GM12878 (cell line): ENCODE measurements at regions not wholly inside any gene's neighbourhood (a gene's known extent, or its start where the extent isn't known, plus 50 kb on each side); places are given as distances from the start of the nearest gene placed in this dataset.

ENCODE experiments used
- ATAC-seq: fragments of 200-7000 bp; cut with Tn5 transposase; 3 replicates; pipeline ENCODE4 v1.9.1; 2020; ENCODE audit warnings: mild to moderate bottlenecking, moderate library complexity
- BruUV-seq: library from RNA; stranded (reverse); fragments of 400-500 nt; replicated peaks from 2 replicates; lab custom pipeline; 2021; lab: Mats Ljungman, UMichigan
- CTCF ChIA-PET: fragments of 300-600 bp; sonication (Branson Sonifier 250); formaldehyde crosslinking; extraction: SDS; loops from one replicate; lab custom pipeline; 2021; ENCODE audit warnings: inconsistent platforms; lab: Yijun Ruan, JAX
- POLR2A ChIA-PET: fragments of 350-600 bp; formaldehyde crosslinking; extraction: SDS; loops from one replicate; lab custom pipeline; 2021; ENCODE audit warnings: inconsistent platforms; lab: Charles Lee
- RAD21 ChIA-PET: fragments of 300-600 bp; sonication (Branson Sonifier 250); formaldehyde crosslinking; loops from one replicate; lab custom pipeline; 2023; ENCODE audit warnings: antibody characterized with exemption; ENCODE audit not compliant: unreplicated experiment; lab: Charles Lee
- SMC1A ChIA-PET: fragments of 300-600 bp; sonication (Branson Sonifier 250); formaldehyde crosslinking; loops from one replicate; lab custom pipeline; 2023; ENCODE audit not compliant: unreplicated experiment, uncharacterized antibody; lab: Charles Lee
- DNase-seq: peaks from one replicate; pipeline ENCODE4 v3.0.0-alpha.2; 2011; ENCODE audit warnings: low read depth, low spot score
- FAIRE-seq: peaks from 3 replicates; lab custom pipeline; 2011; peaks lifted over from hg19 to GRCh38; lab: Jason Lieb, UNC
- H2AFZ ChIP-seq: 2 replicates; pipeline ENCODE4 v1.6.0; 2011; ENCODE audit warnings: low read depth, low read length, control low read depth; ENCODE audit not compliant: control insufficient read depth
- H3K27ac ChIP-seq: 2 replicates; pipeline ENCODE4 v1.5.1; 2011; ENCODE audit warnings: control low read depth; ENCODE audit not compliant: control insufficient read depth, insufficient read depth
- H3K27me3 ChIP-seq, 2 experiments: replicated peaks in 1 of 2; 2 replicates each; pipeline versions ENCODE4 v1.6.0 to v1.6.1; 2011; ENCODE audit warnings: low read length in 1 of 2; ENCODE audit not compliant: control insufficient read depth in 2 of 2, insufficient read depth in 2 of 2
- H3K36me3 ChIP-seq, 2 experiments: 2 replicates each; pipeline ENCODE4 v1.5.1; 2011; ENCODE audit warnings: low read length in 1 of 2; ENCODE audit not compliant: control insufficient read depth in 2 of 2, insufficient read depth in 2 of 2
- H3K4me1 ChIP-seq: 2 replicates; pipeline ENCODE4 v1.6.1; 2011; ENCODE audit warnings: mild to moderate bottlenecking, low read length, moderate library complexity, mixed read lengths; ENCODE audit not compliant: control insufficient read depth, insufficient read depth
- H3K4me2 ChIP-seq: 2 replicates; pipeline ENCODE4 v1.6.0; 2011; ENCODE audit warnings: control low read depth; ENCODE audit not compliant: control insufficient read depth, insufficient read depth
- H3K4me3 ChIP-seq: fragments of 200-600 bp; sonication (generic); 2 replicates; pipeline ENCODE4 v1.5.1; 2016
- H3K79me2 ChIP-seq: 2 replicates; pipeline ENCODE4 v1.6.0; 2011; ENCODE audit warnings: low read length; ENCODE audit not compliant: control insufficient read depth, insufficient read depth
- H3K9ac ChIP-seq: 2 replicates; pipeline ENCODE4 v1.8.0; 2011; ENCODE audit warnings: low read length, control low read depth, mixed read lengths; ENCODE audit not compliant: control insufficient read depth, insufficient read depth
- H3K9me3 ChIP-seq: replicated peaks from 3 replicates; pipeline ENCODE4 v1.5.1; 2011; ENCODE audit warnings: mild to moderate bottlenecking, low read length; ENCODE audit not compliant: control insufficient read depth, insufficient read depth
- H4K20me1 ChIP-seq: 2 replicates; pipeline ENCODE4 v1.6.0; 2011; ENCODE audit not compliant: control insufficient read depth, insufficient read depth
- ATF7 ChIP-seq: fragments of 450-650 bp; IDR thresholded peaks from 2 replicates; pipeline ENCODE4 v1.6.1; 2016; ENCODE audit warnings: low read depth, mild to moderate bottlenecking
- CEBPB ChIP-seq, 2 experiments: fragments of 150-350 bp in 1 of 2; IDR thresholded peaks; 2 replicates each; pipeline ENCODE4 v1.6.1; 2012 to 2014; ENCODE audit warnings: low read depth in 2 of 2, low read length in 2 of 2, borderline replicate concordance in 1 of 2, inconsistent platforms in 1 of 2
- KLF5 ChIP-seq: fragments of 450-650 bp; IDR thresholded peaks from 2 replicates; pipeline ENCODE4 v1.6.1; 2014; ENCODE audit warnings: mild to moderate bottlenecking; ENCODE audit not compliant: partially characterized antibody
- NFYB ChIP-seq: IDR thresholded peaks from 2 replicates; pipeline ENCODE4 v1.6.1; 2011; ENCODE audit warnings: low read depth, mild to moderate bottlenecking, low read length, improper control_type of control experiment, moderate library complexity; ENCODE audit not compliant: insufficient read depth
- NR2F1 ChIP-seq: fragments of 450-650 bp; conservative IDR thresholded peaks from 2 replicates; pipeline ENCODE4 v1.6.1; 2017; ENCODE audit warnings: mild to moderate bottlenecking
- PKNOX1 ChIP-seq: fragments of 450-650 bp; IDR thresholded peaks from 2 replicates; pipeline ENCODE4 v1.6.1; 2016; ENCODE audit warnings: mild to moderate bottlenecking
- WGBS: methylation state at CpG from one replicate; pipeline ENCODE4 v1.1.6; 2016; ENCODE audit warnings: low lambda C conversion rate; ENCODE audit not compliant: insufficient replicate concordance, insufficient coverage; ENCODE audit errors: missing lambda C conversion rate; 5-methylcytosine and 5-hydroxymethylcytosine counted together
- in situ Hi-C: fragments of 300-500 bp; cut with MboI; formaldehyde crosslinking; loops from 9 replicates; pipeline ENCODE4 v1.14.3; 2018; ENCODE audit warnings: mixed read lengths
- intact Hi-C: fragments of 100-400 bp; cut with micrococcal nuclease; formaldehyde crosslinking; loops from one replicate; pipeline ENCODE4 v1.14.2; 2022; ENCODE audit not compliant: unreplicated experiment

GRCh38 chr22:47533961-47534803 is 771.7 kb downstream of the TBC1D22A start (continued):
- TF ChIP-seq NFYB (no peak), PKNOX1 (no peak), KLF5 (no peak), ATF7 (no peak)
- TF ChIP-seq, all 136 proteins: peak for 0

- no peak for FAIRE-seq
- intact Hi-C loops, result no loop called here
- SMC1A ChIA-PET, result interaction anchor here (1.1 to 1.5 kb wide), 2 partner anchors 17 to 321 kb away, joined by 3 read pairs; no protein-coding TSS in a partner anchor
- no peak for ATAC-seq
- Histone ChIP-seq H2AFZ (no peak overlapping the region), H3K27ac (no peak overlapping the region), H3K9me3 (no peaks in the 10 kb centered on the region), H3K4me1 (no peaks in the 10 kb centered on the region), H3K27me3 (no peaks in the 10 kb centered on the region), H3K36me3 (no peaks in the 10 kb centered on the region), H4K20me1 (no peaks in the 10 kb centered on the region), H3K4me3 (no peak overlapping the region), H3K79me2 (no peaks in the 10 kb centered on the region), H3K4me2 (no peak overlapping the region)
- CTCF ChIA-PET, result interaction anchor here (1.2 kb wide), 1 partner anchor 976 kb away, joined by 4 read pairs; no protein-coding TSS in a partner anchor
- in situ Hi-C loops, result no loop called here
- WGBS, result 0% methylated on average over 1 of the region's 1 CpG
- RAD21 ChIA-PET, result no interaction called here
- DNase-seq, result no peak
- POLR2A ChIA-PET, result no interaction called here
- no TSS peak for BruUV-seq
- TF ChIP-seq CEBPB (IDR thresholded peaks at IDR 0.05; ENCODE audit: borderline replicate concordance in 1 of 2, low read depth in 2 of 2, low read length in 2 of 2) (no peak), NR2F1 (peak; percentile 35; the same call in 1 of the 2 replicates)
- TF ChIP-seq, all 136 proteins: peak for 1
- no peak overlapping the region for H3K9ac ChIP-seq
Observed at GRCh38 chr22:47517062-47517461, 754.6 kb downstream of the TBC1D22A start.
